GM23338 (cell line): ENCODE measurements at regions not wholly inside any gene's neighbourhood (a gene's known extent, or its start where the extent isn't known, plus 50 kb on each side); places are given as distances from the start of the nearest gene placed in this dataset.

ENCODE experiments used
- ATAC-seq: fragments of 200-7000 bp; cut with Tn5 transposase; 3 replicates; pipeline ENCODE4 v1.9.1; 2020
- DNase-seq: peaks from one replicate; pipeline ENCODE4 v3.0.0-alpha.2; 2015; ENCODE audit warnings: low spot score
- H2AFZ ChIP-seq: fragments of 200-600 bp; sonication (generic); 2 replicates; pipeline ENCODE4 v1.8.0; 2016; ENCODE audit warnings: antibody characterized with exemption, mild to moderate bottlenecking, moderate library complexity
- H3F3A ChIP-seq: fragments of 200-600 bp; sonication (generic); replicated peaks from 2 replicates; pipeline ENCODE4 v1.8.0; 2017; ENCODE audit warnings: antibody characterized with exemption, mixed run types, low read depth
- H3K27ac ChIP-seq: fragments of 200-600 bp; sonication (generic); 2 replicates; pipeline ENCODE4 v1.6.1; 2016; ENCODE audit warnings: low read depth
- H3K27me3 ChIP-seq: fragments of 200-600 bp; sonication (generic); 2 replicates; pipeline ENCODE4 v1.8.0; 2016; ENCODE audit warnings: mild to moderate bottlenecking, mixed run types, moderate library complexity; ENCODE audit not compliant: insufficient read depth
- H3K36me3 ChIP-seq: fragments of 200-600 bp; sonication (generic); 2 replicates; pipeline ENCODE4 v1.8.0; 2016; ENCODE audit warnings: mild to moderate bottlenecking; ENCODE audit not compliant: insufficient read depth
- H3K4me1 ChIP-seq: fragments of 200-600 bp; sonication (generic); 2 replicates; pipeline ENCODE4 v1.8.0; 2016; ENCODE audit warnings: mild to moderate bottlenecking, moderate library complexity; ENCODE audit not compliant: insufficient read depth
- H3K4me2 ChIP-seq: fragments of 200-600 bp; sonication (generic); 2 replicates; pipeline ENCODE4 v1.7.1; 2017; ENCODE audit warnings: mixed run types
- H3K4me3 ChIP-seq: fragments of 200-600 bp; sonication (generic); 2 replicates; pipeline ENCODE4 v1.6.1; 2016; ENCODE audit warnings: mixed run types
- H3K79me2 ChIP-seq: fragments of 200-600 bp; sonication (generic); replicated peaks from 2 replicates; pipeline ENCODE4 v1.8.0; 2017; ENCODE audit warnings: mild to moderate bottlenecking; ENCODE audit not compliant: insufficient read depth
- H3K9me2 ChIP-seq: fragments of 200-600 bp; sonication (generic); 2 replicates; pipeline ENCODE4 v1.8.0; 2017; ENCODE audit not compliant: insufficient read depth
- H4K20me1 ChIP-seq: fragments of 200-600 bp; sonication (generic); replicated peaks from 2 replicates; pipeline ENCODE4 v1.8.0; 2017; ENCODE audit warnings: mild to moderate bottlenecking; ENCODE audit not compliant: insufficient read depth
- H3K27ac Mint-ChIP-seq: 2 replicates; pipeline ENCODE4 v1.8.0; 2020; ENCODE audit warnings: inconsistent platforms, mild to moderate bottlenecking, moderate library complexity, mixed read lengths
- H3K27me3 Mint-ChIP-seq: 3 replicates; pipeline ENCODE4 v1.8.0; 2022; ENCODE audit warnings: low read depth, mild to moderate bottlenecking, moderate library complexity, mixed read lengths, inconsistent platforms; ENCODE audit not compliant: insufficient read depth, poor library complexity
- H3K36me3 Mint-ChIP-seq: 3 replicates; pipeline ENCODE4 v1.8.0; 2021; ENCODE audit warnings: low read depth, mild to moderate bottlenecking, inconsistent platforms, moderate library complexity, mixed read lengths
- H3K4me1 Mint-ChIP-seq: 3 replicates; pipeline ENCODE4 v1.8.0; 2020; ENCODE audit warnings: mild to moderate bottlenecking, inconsistent platforms, mixed read lengths
- H3K4me3 Mint-ChIP-seq: 3 replicates; pipeline ENCODE4 v1.8.0; 2021; ENCODE audit warnings: moderate library complexity, mild to moderate bottlenecking, inconsistent platforms, mixed read lengths
- H3K9me3 Mint-ChIP-seq: 3 replicates; pipeline ENCODE4 v1.8.0; 2020; ENCODE audit warnings: moderate library complexity, mild to moderate bottlenecking, inconsistent platforms, mixed read lengths
- CREB1 ChIP-seq: fragments of 250-450 bp; sonication (Bioruptor Pico); IDR thresholded peaks from 2 replicates; pipeline ENCODE4 v1.5.0; 2020; ENCODE audit warnings: low read depth, mild to moderate bottlenecking, moderate library complexity
- EZH2phosphoT487 ChIP-seq: fragments of 200-600 bp; sonication (generic); IDR thresholded peaks from one replicate; pipeline ENCODE4 v1.8.1; 2018; ENCODE audit warnings: antibody characterized with exemption; ENCODE audit not compliant: unreplicated experiment
- NANOG ChIP-seq: IDR thresholded peaks from 2 replicates; pipeline ENCODE4 v1.6.1; 2016; ENCODE audit warnings: antibody characterized with exemption, borderline replicate concordance
- POLR2AphosphoS5 ChIP-seq: IDR thresholded peaks from 2 replicates; pipeline ENCODE4 v1.6.1; 2016; ENCODE audit warnings: antibody characterized with exemption, low read depth
- STAT1 ChIP-seq: IDR thresholded peaks from one replicate; pipeline ENCODE4 v1.6.1; 2016; ENCODE audit warnings: antibody characterized with exemption; ENCODE audit not compliant: unreplicated experiment
- ZNF114 ChIP-seq: fragments of 250-450 bp; sonication (Bioruptor Pico); IDR thresholded peaks from 2 replicates; pipeline ENCODE4 v1.5.0; 2020; ENCODE audit warnings: mild to moderate bottlenecking, moderate library complexity
- ZNF331 ChIP-seq: fragments of 250-450 bp; sonication (Bioruptor Pico); IDR thresholded peaks from 2 replicates; pipeline ENCODE4 v1.5.0; 2020; ENCODE audit warnings: low read depth, mild to moderate bottlenecking, moderate library complexity
- TF ChIP-seq, protein P1 (sequence below), 2 experiments: fragments of 200-600 bp in 1 of 2; sonication (generic) in 1 of 2; conservative IDR thresholded peaks; 2 replicates each; pipeline versions ENCODE4 v1.5.1 to v1.6.1; 2016 to 2017; ENCODE audit warnings: antibody characterized with exemption in 2 of 2, low read depth in 2 of 2, mild to moderate bottlenecking in 2 of 2, moderate library complexity in 1 of 2
- TF ChIP-seq, protein P2 (sequence below): IDR thresholded peaks from 2 replicates; pipeline ENCODE4 v1.6.1; 2016; ENCODE audit warnings: antibody characterized with exemption
- TF ChIP-seq, protein P3 (sequence below): fragments of 250-450 bp; sonication (Bioruptor Pico); IDR thresholded peaks from 2 replicates; pipeline ENCODE4 v1.5.0; 2020; ENCODE audit warnings: mild to moderate bottlenecking, moderate library complexity

DNA sequence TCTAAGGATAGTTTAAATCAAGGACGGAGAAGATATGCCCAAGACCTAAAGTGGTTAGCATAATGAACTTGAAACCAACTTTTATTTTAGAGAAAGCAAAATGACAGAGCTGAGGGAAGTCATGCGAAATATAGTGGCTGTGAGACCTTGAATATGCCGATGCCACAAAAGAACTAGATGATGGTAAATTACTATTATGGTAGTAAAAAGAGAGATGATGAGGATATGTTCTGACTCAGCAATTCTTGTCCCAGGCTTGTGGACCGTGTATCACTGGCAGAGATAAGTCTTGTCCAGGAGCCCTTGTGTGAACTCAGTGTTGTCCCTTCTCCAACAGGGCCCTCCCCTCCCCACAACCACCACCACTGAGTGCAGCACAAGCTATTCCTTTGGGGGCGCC lies 1605.6 kb upstream of the TENM3 start:
- no peaks in the 10 kb centered on the region for H3F3A ChIP-seq
- DNase-seq (no peak), ATAC-seq (no peak; the same call in 2 of the 3 replicates)
- H3K4me2 ChIP-seq = no peak overlapping the region
- Mint-ChIP-seq H3K36me3 (no peaks in the 10 kb centered on the region), H3K4me1 (peaks cover 20% of the 10 kb centered on the region), H3K27ac (no peak overlapping the region), H3K27me3 (peaks cover 4% of the 10 kb centered on the region), H3K9me3 (no peaks in the 10 kb centered on the region), H3K4me3 (no peak overlapping the region)
- H3K4me1 ChIP-seq = peaks cover 7% of the 10 kb centered on the region
- TF ChIP-seq ZNF114 (no peak), NANOG (no peak)
- H3K79me2 ChIP-seq = no peaks in the 10 kb centered on the region
- H3K9me2 ChIP-seq = peaks cover 14% of the 10 kb centered on the region
- no peaks in the 10 kb centered on the region for H3K27me3 ChIP-seq
- peak overlapping the region; percentile 35; the same call in 1 of the 2 replicates for H2AFZ ChIP-seq
- H4K20me1 ChIP-seq = no peaks in the 10 kb centered on the region
- H3K4me3 ChIP-seq = no peak overlapping the region
- H3K36me3 ChIP-seq = no peaks in the 10 kb centered on the region
- H3K27ac ChIP-seq = no peak overlapping the region

DNA sequence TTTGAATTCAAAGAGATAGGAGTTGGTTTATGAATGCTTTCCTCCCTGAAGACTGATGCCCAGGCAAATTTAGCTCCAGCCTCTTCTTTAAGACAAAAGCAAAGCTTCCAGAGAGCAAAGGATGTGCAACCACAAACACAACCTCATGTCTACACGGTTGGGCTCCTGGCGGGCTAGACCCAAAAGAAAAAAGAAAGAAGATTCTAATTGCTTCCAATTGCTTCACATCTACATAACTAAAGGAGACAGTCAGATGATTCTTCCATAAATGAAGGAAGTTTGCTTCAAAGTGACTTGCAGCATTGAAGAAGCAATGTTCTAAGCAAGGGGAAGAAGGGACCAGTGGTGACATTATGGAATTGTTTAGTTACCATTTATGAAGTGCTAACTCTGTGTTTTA lies 1603.0 kb upstream of the TENM3 start:
- H3K9me2 ChIP-seq = peaks cover 14% of the 10 kb centered on the region
- DNase-seq = peak; percentile 56
- peak; percentile 48 for ATAC-seq
- 0 out of 2 replicates have a peak overlapping the region, but pooled peaks have one; percentile 11 for H3K4me2 ChIP-seq
- H3K27ac ChIP-seq = no peak overlapping the region
- H3K4me1 Mint-ChIP-seq = peaks cover 19% of the 10 kb centered on the region
- no peaks in the 10 kb centered on the region for H4K20me1 ChIP-seq
- H3K4me3 Mint-ChIP-seq = peak overlapping the region; percentile 9; the same call in 1 of the 3 replicates
- H3F3A ChIP-seq = no peaks in the 10 kb centered on the region
- no peaks in the 10 kb centered on the region for H3K36me3 Mint-ChIP-seq
- H2AFZ ChIP-seq = no peak overlapping the region
- H3K4me3 ChIP-seq = no peak overlapping the region
- H3K27me3 ChIP-seq = no peaks in the 10 kb centered on the region
- H3K36me3 ChIP-seq = no peaks in the 10 kb centered on the region
- peak overlapping the region; percentile 64 for H3K27ac Mint-ChIP-seq
- no peaks in the 10 kb centered on the region for H3K79me2 ChIP-seq
- H3K9me3 Mint-ChIP-seq = no peaks in the 10 kb centered on the region
- peaks cover 4% of the 10 kb centered on the region for H3K27me3 Mint-ChIP-seq
- peaks cover 7% of the 10 kb centered on the region for H3K4me1 ChIP-seq
- TF ChIP-seq POLR2AphosphoS5 (no peak), ZNF114 (no peak), ZNF331 (CRISPR knock-in tag) (no peak), CREB1 (CRISPR knock-in tag) (no peak), NANOG (peak; percentile 81), STAT1 (no peak), EZH2phosphoT487 (no peak)
- TF ChIP-seq, protein P1, sequence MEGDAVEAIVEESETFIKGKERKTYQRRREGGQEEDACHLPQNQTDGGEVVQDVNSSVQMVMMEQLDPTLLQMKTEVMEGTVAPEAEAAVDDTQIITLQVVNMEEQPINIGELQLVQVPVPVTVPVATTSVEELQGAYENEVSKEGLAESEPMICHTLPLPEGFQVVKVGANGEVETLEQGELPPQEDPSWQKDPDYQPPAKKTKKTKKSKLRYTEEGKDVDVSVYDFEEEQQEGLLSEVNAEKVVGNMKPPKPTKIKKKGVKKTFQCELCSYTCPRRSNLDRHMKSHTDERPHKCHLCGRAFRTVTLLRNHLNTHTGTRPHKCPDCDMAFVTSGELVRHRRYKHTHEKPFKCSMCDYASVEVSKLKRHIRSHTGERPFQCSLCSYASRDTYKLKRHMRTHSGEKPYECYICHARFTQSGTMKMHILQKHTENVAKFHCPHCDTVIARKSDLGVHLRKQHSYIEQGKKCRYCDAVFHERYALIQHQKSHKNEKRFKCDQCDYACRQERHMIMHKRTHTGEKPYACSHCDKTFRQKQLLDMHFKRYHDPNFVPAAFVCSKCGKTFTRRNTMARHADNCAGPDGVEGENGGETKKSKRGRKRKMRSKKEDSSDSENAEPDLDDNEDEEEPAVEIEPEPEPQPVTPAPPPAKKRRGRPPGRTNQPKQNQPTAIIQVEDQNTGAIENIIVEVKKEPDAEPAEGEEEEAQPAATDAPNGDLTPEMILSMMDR (conservative IDR thresholded peaks at IDR 0.05; ENCODE audit: low read depth in 2 of 2) = no peak
- TF ChIP-seq, protein P2, sequence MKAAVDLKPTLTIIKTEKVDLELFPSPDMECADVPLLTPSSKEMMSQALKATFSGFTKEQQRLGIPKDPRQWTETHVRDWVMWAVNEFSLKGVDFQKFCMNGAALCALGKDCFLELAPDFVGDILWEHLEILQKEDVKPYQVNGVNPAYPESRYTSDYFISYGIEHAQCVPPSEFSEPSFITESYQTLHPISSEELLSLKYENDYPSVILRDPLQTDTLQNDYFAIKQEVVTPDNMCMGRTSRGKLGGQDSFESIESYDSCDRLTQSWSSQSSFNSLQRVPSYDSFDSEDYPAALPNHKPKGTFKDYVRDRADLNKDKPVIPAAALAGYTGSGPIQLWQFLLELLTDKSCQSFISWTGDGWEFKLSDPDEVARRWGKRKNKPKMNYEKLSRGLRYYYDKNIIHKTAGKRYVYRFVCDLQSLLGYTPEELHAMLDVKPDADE = no peak
- TF ChIP-seq, protein P3, sequence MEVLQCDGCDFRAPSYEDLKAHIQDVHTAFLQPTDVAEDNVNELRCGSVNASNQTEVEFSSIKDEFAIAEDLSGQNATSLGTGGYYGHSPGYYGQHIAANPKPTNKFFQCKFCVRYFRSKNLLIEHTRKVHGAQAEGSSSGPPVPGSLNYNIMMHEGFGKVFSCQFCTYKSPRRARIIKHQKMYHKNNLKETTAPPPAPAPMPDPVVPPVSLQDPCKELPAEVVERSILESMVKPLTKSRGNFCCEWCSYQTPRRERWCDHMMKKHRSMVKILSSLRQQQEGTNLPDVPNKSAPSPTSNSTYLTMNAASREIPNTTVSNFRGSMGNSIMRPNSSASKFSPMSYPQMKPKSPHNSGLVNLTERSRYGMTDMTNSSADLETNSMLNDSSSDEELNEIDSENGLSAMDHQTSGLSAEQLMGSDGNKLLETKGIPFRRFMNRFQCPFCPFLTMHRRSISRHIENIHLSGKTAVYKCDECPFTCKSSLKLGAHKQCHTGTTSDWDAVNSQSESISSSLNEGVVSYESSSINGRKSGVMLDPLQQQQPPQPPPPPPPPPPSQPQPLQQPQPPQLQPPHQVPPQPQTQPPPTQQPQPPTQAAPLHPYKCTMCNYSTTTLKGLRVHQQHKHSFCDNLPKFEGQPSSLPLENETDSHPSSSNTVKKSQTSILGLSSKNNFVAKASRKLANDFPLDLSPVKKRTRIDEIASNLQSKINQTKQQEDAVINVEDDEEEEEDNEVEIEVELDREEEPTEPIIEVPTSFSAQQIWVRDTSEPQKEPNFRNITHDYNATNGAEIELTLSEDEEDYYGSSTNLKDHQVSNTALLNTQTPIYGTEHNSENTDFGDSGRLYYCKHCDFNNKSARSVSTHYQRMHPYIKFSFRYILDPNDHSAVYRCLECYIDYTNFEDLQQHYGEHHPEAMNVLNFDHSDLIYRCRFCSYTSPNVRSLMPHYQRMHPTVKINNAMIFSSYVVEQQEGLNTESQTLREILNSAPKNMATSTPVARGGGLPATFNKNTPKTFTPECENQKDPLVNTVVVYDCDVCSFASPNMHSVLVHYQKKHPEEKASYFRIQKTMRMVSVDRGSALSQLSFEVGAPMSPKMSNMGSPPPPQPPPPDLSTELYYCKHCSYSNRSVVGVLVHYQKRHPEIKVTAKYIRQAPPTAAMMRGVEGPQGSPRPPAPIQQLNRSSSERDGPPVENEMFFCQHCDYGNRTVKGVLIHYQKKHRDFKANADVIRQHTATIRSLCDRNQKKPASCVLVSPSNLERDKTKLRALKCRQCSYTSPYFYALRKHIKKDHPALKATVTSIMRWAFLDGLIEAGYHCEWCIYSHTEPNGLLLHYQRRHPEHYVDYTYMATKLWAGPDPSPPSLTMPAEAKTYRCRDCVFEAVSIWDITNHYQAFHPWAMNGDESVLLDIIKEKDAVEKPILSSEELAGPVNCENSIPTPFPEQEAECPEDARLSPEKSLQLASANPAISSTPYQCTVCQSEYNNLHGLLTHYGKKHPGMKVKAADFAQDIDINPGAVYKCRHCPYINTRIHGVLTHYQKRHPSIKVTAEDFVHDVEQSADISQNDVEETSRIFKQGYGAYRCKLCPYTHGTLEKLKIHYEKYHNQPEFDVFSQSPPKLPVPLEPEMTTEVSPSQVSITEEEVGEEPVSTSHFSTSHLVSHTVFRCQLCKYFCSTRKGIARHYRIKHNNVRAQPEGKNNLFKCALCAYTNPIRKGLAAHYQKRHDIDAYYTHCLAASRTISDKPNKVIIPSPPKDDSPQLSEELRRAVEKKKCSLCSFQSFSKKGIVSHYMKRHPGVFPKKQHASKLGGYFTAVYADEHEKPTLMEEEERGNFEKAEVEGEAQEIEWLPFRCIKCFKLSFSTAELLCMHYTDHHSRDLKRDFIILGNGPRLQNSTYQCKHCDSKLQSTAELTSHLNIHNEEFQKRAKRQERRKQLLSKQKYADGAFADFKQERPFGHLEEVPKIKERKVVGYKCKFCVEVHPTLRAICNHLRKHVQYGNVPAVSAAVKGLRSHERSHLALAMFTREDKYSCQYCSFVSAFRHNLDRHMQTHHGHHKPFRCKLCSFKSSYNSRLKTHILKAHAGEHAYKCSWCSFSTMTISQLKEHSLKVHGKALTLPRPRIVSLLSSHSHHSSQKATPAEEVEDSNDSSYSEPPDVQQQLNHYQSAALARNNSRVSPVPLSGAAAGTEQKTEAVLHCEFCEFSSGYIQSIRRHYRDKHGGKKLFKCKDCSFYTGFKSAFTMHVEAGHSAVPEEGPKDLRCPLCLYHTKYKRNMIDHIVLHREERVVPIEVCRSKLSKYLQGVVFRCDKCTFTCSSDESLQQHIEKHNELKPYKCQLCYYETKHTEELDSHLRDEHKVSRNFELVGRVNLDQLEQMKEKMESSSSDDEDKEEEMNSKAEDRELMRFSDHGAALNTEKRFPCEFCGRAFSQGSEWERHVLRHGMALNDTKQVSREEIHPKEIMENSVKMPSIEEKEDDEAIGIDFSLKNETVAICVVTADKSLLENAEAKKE (CRISPR knock-in tag) = peak; percentile 96
